NCI-H2227 (cell line): ENCODE measurements at regions not wholly inside any gene's neighbourhood (a gene's known extent, or its start where the extent isn't known, plus 50 kb on each side); places are given as distances from the start of the nearest gene placed in this dataset.

Experiments used
- DNase-seq: peaks from one replicate; lab custom pipeline; 2025; ENCODE audit not compliant: unreplicated experiment; lab: John Stamatoyannopoulos, UW

- DNase-seq, result no peak
These were observed 581.9 kb downstream of the VRK1 start for GRCh38 chr14:97379091-97379531.

- DNase-seq, result no peak
These were observed 583.4 kb downstream of the VRK1 start for GRCh38 chr14:97380539-97380941.

- no peak for DNase-seq
These were observed 584.1 kb downstream of the VRK1 start for GRCh38 chr14:97381309-97381708.

- DNase-seq, result no peak
These were observed 585.5 kb downstream of the VRK1 start for GRCh38 chr14:97382616-97383226.

- DNase-seq, result no peak
These were observed 588.5 kb downstream of the VRK1 start for GRCh38 chr14:97385727-97386126.

DNA sequence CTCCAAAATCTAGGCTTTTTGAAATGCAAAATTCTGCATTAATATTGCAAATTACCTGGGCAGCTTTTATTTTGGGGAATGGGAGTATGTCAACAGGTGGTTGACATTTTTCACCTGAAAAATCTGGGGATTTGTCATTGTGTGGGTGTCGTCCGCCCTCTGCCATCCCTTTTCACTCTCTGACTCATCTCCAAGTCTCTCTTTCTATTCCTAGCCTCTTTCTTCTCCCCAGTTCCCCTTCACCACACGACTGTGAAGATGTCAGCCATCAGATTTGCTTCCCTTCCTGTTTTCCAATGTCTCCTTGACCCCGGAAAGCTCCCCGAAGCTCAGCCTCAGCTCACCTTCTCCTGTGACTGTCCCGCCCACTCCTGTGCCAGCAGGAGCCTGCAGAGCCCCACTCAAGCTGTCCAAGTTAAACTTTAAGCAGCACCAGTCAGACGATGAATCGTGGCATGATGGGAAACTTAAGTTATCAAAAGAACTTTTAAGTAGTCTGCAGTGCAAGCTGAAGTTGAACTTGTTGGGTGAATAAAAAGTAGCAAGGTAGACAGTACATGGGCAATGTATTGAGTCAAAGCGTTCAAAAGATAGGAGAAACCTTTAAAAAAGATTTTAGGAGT lies 590.2 kb downstream of the VRK1 start:
- DNase-seq, result no peak

- no peak for DNase-seq
These were observed 591.2 kb downstream of the VRK1 start for GRCh38 chr14:97388408-97388807.

DNA sequence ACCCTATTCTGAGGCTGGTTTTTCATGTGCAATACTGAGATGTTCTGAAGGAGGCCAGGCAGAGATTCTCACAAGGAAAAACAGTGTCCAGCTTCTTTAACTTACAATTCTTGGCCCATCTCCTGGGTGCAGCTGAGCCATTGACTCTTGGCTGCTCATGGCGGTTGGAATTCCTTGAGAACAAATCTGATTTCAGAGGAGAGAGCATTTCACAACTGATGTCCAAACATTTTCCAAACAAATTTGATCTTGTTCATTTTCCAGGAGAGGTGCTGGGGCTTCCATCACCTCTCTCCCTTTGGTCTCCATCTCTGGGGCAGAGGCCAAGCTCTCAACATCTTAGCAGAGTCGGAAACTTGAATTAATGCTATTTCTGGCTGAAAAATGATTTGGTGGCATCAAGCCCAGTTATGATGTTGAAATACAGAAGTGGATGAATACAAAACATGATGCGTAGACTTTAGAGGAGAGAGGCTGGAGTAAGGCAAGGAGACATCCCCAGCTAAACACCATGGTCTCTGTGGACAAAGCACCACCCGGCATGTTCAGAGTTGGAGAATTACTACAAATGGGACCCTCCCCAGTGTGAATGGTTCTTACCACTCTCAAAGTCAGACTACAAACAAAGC lies 593.0 kb downstream of the VRK1 start:
- no peak for DNase-seq

GRCh38 chr14:97393244-97393643 lies 596.1 kb downstream of the VRK1 start:
- no peak for DNase-seq

- DNase-seq, result no peak
These were observed 597.9 kb downstream of the VRK1 start for GRCh38 chr14:97395068-97395467.

DNA sequence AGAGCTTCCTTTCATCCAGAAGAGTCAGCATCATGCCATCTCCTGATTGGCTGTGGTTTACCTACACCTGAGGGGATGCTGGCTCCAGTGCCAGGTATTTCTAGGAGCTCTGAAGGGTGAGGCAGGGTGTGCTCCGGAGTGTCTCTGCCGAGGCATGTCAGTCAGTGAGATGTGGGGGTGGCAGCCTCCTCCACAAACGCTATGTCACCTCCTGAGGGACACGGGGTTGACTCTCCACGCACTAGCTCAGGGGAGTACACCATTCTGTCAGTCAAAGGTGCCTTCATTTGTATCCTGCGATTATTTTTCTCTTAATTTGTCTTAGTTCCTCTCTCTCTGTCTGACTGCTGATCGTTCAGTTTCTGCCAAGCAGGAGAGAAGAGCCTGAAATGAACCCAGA lies 604.5 kb downstream of the VRK1 start:
- DNase-seq, result no peak

GRCh38 chr14:97402279-97402678 lies 605.1 kb downstream of the VRK1 start:
- no peak for DNase-seq

DNA sequence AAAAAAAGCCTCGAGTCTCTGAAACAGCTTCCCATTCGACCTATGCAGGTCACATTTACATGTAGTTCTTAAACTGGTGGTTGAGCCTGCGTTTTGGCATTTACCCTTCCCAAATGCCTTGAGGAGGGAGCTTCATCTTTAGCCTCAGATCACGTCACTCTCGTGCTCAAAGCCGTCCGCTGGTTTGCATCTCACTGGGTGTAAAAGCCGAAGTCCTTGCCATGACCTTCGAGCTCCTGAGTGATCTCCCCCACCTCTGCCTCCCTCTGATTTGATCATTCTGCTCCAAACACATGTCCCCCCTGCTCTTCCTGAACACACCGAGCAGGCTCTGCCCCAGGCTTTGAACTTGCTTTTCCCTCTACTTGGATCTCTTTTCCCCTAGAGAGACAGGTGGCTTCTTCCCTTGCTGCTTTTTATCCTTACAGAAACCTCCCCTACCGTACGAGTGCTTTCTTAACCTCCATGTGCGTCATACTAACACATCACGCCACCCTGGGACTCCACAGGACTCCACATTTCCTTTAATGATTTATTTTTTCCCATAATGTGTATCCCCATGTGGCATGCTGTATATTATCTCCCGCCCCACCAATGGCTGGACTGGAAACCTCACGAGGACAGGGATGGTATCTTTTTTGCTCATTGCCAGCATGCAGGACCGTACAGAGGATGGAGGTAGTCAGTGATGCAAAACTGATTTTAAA lies 610.7 kb downstream of the VRK1 start:
- no peak for DNase-seq

GRCh38 chr14:97408503-97408902 lies 611.3 kb downstream of the VRK1 start:
- DNase-seq, result no peak

GRCh38 chr14:97408937-97409815 lies 612.0 kb downstream of the VRK1 start:
- DNase-seq, result no peak

DNA sequence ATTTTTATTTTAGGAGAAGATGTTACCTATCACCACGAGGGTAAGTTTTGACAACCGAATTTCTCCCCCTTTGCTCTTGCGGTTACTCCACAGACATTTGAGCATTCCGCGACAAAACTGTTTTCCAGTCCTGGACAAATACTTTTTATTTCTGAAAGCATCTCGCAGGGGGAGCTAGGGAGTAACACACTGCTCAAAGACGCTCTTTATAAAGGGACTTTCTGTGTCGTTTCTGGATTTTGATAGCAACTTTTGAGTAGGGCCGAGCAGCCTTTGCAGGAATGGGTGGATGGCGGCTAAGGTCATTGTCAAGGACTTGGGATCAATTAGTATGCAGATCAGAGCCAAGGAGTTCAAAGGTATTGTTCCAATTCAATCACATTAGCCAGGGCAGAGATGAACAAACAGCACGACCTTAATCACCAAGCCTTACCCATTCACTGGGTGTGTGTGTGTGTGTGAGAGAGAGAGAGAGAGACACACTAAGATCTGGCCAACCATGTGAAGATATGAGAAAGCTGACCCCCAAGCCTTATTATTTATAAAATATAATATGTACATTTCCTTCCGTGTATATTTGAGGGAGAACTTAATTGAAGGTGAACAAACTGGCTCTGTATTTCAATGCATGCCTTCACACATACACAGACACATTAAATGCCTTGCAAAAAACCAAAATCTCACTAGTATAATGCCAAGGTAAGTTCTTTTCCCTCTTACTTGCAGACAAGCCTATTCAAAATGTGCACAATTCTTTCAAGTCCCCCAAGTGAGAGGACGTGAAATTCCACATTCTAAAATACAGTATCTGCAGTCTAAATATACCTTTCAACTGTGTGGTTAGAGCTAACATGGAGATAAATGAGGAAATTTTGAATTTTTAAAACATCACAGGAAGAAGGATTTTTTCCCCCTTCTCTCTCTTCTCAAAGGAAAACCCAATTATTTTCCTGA lies 613.8 kb downstream of the VRK1 start:
- no peak for DNase-seq

DNA sequence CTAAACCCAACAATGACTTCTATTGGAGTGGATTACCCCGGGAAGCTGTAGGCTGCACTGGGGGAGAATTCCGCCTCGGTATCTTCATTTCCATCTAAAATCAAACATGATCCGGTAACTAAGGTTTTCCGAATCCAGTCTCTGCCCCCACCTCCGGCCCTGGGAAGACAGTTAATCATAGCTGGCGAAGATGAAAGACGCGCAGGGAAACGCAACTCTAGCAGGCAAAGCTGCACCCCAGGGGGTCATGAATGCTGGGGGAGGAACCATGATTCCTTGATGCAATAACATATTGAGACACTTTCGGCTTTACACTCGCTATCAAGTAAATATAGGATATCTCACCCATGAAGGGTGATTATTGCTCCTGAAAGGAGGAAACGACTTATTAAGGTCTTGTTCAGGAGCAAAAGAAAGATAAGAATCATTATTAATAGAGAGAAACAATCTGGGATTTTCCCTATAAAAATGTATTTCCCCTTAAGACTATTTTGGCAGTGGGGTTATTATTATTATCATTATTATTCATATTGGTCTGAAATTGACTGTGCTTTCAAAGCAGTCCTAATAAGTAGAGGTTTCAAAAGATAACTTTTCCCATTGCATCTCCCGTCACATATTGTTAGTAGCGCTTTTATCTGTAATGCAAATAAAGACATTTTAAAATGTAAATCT lies 614.9 kb downstream of the VRK1 start:
- DNase-seq, result peak; percentile 11

DNA sequence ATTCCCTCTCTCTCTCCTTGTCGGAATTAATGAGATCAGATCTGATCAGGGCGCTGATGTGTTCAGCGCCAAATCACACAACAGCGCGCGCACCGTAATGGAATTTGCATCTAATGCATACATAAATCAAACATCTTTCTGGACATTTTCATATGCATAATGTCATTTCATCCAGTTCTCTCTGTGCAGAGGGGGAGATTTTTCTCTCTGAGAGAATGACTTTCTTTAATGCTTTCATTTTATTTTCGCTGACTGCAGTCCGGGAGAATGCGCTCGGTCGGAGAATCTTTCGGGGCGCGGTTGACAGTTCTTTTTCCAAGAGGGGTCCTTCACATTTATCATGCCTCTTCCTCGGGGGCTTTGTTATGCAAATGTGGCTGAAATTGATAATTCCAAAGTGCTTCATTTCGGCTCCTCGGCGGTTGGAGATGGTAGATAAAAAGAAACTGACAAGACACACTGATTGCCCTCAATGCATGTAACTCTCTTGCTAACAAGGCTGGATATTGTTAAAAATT lies 615.9 kb downstream of the VRK1 start:
- no peak for DNase-seq
